NCI-H1105 (cell line): ENCODE measurements at regions not wholly inside any gene's neighbourhood (a gene's known extent, or its start where the extent isn't known, plus 50 kb on each side); places are given as distances from the start of the nearest gene placed in this dataset.
"Not testable (repeated sequence)": the region's sequence is repeated elsewhere in the genome, so short reads cannot be mapped to it uniquely, and the experiment has no call there.

ENCODE experiments used
- DNase-seq: peaks from one replicate; lab custom pipeline; 2025; lab: John Stamatoyannopoulos, UW

GRCh38 chr22:33971561-33971961 lies 51.3 kb upstream of the LARGE1 start:
- DNase-seq: no peak

- no peak for DNase-seq
Measured at GRCh38 chr22:33975841-33976240, 55.6 kb upstream of the LARGE1 start.

- no peak for DNase-seq
Measured at GRCh38 chr22:33983558-33983957, 63.3 kb upstream of the LARGE1 start.

DNA sequence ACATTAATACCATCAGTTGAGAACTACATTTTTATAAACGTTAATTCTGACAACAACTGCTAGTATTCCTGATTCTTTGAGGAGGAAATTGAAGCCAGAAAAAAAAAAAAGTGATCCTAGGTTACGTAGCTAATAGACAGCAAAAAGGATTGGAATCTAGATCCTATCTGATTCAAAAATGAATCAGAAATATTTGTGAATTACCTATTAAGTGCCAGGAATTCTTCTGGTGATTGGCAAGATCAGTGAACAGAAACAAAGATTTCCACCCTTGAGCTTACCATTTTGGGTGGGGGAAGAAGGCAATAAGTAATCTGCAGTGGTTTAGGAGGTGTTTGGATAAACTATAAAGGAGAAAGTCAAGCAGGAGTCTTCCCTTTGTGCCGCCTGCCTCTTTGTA lies 63.9 kb upstream of the LARGE1 start:
- DNase-seq: no peak

- no peak for DNase-seq
Measured at GRCh38 chr22:33984656-33985285, 64.5 kb upstream of the LARGE1 start.

- DNase-seq: no peak
Measured at GRCh38 chr22:33985506-33985905, 65.2 kb upstream of the LARGE1 start.

GRCh38 chr22:33986167-33986771 lies 66.0 kb upstream of the LARGE1 start:
- no peak for DNase-seq

GRCh38 chr22:33986954-33987353 lies 66.7 kb upstream of the LARGE1 start:
- DNase-seq: no peak

DNA sequence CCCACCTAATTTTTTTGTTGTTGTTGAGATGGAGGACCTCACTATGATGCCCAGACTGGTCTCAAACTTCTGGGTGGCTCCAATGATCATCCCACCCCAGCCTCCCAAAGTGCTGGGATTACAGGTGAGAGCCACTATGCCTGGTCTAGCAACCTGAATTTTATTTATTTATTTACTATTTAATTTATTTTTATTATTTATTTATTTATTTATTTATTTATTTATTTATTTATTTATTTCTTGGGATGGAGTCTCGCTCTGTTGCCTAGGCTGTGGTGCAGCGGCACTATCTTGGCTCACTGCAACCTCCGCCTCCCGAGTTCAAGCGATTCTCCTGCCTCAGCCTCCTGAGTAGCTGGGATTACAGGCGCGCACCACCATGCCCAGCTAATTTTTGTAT lies 69.0 kb upstream of the LARGE1 start:
- DNase-seq: not testable (repeated sequence)

DNA sequence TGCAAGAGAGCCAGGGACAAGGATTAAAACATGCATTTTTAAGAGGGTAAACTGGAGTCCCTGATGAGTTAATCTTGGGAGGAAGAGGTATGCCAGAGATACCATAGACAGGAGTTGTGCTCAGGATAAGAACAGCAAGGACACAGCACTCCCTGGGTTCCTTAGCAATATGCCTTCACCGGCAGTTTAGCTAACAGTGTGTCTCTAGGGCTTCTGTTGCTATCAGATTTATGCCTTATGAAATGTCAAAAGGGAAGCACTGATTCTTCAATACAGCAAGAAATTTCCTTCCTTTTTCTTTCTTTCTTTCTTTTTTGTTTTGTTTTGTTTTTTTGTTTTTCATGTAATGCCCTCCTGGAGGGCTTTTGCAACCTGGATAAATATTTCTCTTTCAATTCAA lies 71.3 kb upstream of the LARGE1 start:
- no peak for DNase-seq

DNA sequence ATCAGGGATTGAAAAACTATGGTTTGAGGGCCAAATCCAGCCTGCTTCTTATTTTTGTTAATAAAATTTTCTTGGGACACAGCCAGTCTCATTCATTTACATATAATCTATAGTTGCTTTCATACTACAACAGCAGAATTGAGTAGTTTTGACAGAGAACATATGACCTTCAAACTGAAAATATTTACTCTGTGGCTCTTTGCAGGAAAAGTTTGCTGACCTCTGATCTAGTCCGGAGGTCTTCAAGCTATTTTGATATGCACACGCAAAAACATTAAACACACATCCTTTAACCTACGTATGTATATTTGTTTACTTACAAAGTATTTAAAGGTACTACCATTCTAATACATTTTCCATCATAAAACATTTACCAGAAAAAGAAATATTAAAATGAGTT lies 76.5 kb upstream of the LARGE1 start:
- no peak for DNase-seq

GRCh38 chr22:34000879-34001526 lies 80.7 kb upstream of the LARGE1 start:
- DNase-seq: no peak

DNA sequence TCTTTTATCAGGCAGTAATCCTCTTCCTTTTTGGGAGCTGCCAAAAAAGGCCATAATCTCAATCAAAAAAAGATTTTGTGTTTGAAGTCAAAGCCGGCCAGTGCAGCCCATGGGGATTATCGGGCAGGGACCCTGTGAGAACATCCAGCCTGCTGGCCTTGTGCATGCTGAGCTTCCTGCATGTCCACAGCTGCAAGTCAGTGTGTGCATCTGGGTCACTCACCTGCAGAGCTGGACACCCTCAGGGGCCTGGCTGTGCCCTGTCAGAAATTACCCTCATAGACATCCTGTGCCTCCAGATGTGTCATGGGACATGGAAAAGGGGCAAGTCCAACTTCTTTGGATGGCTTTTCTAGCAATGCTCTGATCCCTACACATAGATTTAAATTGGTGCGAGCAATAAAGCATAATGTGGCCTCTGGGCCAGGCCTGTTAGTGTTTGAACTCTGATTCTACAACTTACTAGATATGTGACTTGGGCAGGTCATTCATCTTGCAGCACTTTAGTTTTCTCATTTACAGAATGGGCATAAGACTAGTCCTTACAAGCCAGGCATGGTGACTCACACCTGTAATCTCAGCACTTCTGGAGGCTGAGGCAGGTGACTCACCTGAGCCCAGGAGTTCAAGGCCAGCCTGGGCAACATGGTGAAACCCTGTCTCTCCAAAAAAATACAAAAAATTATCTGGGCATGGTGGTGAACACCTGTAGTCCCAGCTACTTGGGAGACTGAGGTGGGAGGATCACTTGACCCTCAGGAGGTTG lies 81.6 kb upstream of the LARGE1 start:
- DNase-seq: no peak

- DNase-seq: no peak
Measured at GRCh38 chr22:34004058-34004457, 83.8 kb upstream of the LARGE1 start.

DNA sequence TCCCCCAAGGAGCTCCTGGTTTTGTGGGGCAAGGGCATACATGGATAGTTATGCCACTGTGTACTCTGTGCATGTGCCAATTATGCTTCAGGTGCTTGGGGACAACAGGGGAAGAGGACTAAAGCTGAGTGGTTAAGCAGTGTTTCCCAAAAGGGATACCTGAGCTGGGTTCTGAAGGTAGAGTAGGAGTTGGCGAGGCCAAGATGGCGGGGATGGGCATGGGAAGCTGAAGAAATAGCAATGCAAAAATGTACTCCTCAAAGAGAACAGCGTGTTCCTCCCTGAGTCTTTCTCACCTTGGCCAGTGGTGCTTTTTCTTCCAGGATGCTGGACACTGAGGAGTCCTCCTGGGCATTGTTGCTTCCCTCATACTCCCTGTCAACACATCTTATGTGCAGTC lies 90.0 kb upstream of the LARGE1 start:
- DNase-seq: no peak

DNA sequence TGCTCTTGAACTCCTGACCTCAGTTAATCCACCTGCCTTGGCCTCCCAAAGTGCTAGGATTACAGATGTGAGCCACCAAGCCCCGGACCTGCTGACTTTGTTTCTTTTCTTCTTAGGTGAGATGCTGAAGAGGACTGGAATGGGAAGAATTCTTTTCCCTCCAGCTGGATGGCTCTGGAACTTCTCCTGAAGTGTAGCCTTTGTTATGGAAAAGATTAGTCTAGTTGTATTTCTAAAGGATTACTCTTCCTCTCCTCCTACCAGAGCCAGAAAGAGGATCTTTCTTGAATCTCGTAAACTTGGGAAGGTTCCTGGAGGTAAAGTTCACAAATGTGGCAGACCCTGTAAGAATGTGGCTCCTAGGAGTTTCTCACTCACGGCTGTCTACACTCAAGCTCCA lies 95.4 kb upstream of the LARGE1 start:
- no peak for DNase-seq

DNA sequence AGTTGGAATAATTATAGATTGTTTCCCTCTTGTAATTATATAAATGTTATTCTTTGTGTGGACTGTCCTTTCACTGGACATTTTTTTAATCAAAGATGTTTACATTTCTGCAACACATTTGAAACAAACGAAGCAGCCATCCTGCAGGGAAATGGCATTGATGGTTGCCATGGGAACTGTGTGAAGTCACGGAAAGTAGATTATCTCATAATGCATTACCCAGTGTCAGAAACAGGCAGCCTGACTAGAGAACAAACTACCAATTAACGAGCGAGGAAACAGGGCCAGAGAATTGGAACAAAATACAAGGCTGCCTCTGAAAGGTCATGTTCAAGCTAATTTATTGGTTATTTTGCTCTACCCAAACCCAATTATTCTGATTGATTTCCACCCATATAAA lies 96.9 kb upstream of the LARGE1 start:
- no peak for DNase-seq

GRCh38 chr22:34019190-34019845 lies 99.0 kb upstream of the LARGE1 start:
- DNase-seq: no peak

- DNase-seq: no peak
Measured at GRCh38 chr22:34035209-34035608, 114.9 kb upstream of the LARGE1 start.

- DNase-seq: no peak
Measured at GRCh38 chr22:34036931-34037330, 116.7 kb upstream of the LARGE1 start.

DNA sequence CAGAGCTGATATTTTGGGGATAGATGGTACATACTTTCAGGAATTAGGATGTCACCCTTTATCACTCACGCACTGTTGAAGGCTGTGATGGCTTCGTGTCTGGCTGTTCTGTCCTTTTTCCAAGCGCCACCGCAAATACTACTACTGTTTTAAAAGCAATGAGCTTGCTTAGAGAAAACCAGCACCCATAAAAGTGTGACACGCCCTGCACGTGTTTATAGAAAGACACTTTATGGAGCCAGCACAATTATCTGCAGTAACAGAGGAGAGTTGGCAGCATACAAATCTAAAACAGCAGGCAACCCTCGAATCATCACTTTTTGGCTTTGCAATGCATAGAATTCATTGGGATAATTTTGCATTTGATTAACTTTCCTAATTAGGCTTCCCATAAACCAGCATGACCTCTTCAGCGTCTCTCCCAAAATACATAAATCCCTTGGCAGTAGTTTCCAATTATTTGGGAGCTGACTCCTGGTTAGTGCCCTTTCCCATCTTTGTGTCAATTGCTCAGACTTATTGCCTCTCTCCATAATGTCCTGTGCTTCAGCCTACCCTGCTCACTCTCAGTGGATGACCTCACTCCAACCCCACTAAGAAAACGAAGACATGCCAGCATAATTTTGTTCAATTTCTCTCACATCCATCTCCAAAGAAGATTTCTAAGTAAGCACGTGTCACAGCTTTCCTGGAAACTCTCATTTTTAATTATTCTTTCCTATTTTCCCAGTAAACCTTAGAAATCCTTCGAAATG lies 118.7 kb upstream of the LARGE1 start:
- no peak for DNase-seq

DNA sequence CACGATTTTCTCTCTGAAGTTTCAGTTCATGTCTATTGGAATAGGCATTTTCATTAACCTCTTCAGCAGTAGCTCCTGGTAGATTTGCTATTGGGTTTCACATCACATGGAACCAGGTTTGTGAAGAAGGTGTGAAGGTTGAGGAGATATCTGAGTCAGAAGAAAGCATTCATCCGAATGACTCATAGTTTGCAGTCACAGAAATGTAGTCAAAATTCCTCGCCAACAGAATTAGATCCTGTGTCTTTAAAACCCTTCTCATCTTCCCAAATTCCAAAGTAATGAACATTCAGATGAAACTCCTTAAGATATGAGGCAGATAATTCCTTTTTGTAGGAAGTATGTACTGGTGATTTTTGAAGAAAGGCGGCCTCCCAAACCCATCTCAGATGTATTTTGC lies 125.0 kb upstream of the LARGE1 start:
- DNase-seq: no peak
